Fibroblast of pulmonary artery (primary cell): ENCODE measurements at regions not wholly inside any gene's neighbourhood (a gene's known extent, or its start where the extent isn't known, plus 50 kb on each side); places are given as distances from the start of the nearest gene placed in this dataset.

Experiments used
- DNase-seq: peaks from one replicate; pipeline ENCODE4 v3.0.0-alpha.2; 2010; ENCODE audit warnings: low read depth
- H3K4me3 ChIP-seq: replicated peaks from 2 replicates; pipeline ENCODE4 v1.5.1; 2011; ENCODE audit warnings: low read depth, mild to moderate bottlenecking, control low read depth, low read length, moderate library complexity
- TF ChIP-seq, protein P1 (sequence below): IDR thresholded peaks from 2 replicates; pipeline ENCODE4 v1.5.1; 2011; ENCODE audit warnings: mild to moderate bottlenecking, control low read depth, low read length, inconsistent platforms; ENCODE audit errors: missing control alignments

DNA sequence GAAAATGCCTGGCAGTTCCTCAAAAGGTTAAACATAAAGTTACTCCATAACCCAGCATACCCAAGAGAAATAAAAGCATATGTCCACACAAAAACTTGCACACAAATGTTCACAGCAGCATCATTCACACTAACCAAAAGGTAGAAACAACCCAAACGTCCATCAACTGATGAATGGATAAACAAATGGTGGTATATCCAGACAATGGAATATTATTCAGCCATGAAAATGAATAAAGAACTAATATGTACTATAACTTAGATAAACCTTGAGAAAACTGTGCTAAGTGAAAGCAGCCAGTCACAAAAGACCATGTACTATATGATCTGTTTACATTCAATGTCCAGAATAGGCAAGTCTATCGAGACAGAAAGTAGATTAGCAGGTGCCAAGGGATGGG lies 60.4 kb downstream of the CAMK2N1 start:
- no peak overlapping the region for H3K4me3 ChIP-seq
- TF ChIP-seq, protein P1, sequence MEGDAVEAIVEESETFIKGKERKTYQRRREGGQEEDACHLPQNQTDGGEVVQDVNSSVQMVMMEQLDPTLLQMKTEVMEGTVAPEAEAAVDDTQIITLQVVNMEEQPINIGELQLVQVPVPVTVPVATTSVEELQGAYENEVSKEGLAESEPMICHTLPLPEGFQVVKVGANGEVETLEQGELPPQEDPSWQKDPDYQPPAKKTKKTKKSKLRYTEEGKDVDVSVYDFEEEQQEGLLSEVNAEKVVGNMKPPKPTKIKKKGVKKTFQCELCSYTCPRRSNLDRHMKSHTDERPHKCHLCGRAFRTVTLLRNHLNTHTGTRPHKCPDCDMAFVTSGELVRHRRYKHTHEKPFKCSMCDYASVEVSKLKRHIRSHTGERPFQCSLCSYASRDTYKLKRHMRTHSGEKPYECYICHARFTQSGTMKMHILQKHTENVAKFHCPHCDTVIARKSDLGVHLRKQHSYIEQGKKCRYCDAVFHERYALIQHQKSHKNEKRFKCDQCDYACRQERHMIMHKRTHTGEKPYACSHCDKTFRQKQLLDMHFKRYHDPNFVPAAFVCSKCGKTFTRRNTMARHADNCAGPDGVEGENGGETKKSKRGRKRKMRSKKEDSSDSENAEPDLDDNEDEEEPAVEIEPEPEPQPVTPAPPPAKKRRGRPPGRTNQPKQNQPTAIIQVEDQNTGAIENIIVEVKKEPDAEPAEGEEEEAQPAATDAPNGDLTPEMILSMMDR: no peak
- no peak for DNase-seq

DNA sequence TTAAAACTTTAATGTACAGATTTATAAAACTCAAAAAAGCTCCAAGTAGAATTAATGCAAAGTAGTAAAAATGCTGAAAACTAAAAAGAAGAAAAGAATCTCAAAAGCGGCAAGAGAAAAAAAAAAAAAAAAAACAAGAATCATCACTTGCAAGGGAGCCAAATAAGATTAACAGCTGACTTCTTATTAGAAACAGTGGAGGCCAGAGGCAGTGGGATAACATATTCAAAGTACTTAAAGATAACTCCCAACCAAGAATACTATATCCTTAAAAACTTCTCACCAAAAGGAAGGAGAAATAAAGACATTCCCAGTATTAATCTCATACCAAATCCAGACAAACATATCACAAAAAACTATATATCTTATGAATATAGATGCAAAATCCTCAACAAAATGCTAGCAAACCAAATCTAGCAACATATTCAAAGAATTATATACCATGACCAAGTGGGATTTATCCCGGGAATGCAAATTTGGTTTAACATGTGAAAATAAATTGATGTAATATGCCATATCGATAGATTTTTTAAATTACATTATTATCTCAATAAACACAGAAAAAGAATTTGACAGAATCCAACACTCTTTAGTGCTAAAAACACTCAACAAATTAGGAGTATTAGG lies 62.7 kb downstream of the CAMK2N1 start:
- TF ChIP-seq, protein P1: no peak
- no peak overlapping the region for H3K4me3 ChIP-seq
- no peak for DNase-seq

GRCh38 chr1:20421441-20421840 lies 64.6 kb downstream of the CAMK2N1 start:
- TF ChIP-seq, protein P1: no peak
- no peak for DNase-seq
- no peak overlapping the region for H3K4me3 ChIP-seq

DNA sequence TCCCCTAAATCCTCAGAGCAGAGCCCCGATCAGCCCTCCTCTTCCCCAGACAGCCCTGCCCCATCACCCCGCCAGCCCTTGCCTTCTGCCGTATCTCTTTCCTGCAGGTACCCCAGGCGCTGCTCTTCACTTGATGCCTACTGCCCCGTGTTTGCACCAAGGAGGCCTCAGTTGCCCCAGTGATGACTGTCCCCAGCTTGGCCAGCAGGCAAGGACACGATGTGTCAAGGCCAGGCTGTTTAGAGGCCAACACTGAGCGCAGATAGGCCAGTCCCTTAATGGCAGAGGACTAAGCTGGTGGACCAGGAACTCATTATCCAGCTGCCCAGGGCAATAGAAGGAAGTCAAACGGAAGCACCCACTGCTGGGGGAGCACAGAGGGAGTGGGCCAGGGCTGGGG lies 68.4 kb downstream of the CAMK2N1 start:
- H3K4me3 ChIP-seq: no peak overlapping the region

DNA sequence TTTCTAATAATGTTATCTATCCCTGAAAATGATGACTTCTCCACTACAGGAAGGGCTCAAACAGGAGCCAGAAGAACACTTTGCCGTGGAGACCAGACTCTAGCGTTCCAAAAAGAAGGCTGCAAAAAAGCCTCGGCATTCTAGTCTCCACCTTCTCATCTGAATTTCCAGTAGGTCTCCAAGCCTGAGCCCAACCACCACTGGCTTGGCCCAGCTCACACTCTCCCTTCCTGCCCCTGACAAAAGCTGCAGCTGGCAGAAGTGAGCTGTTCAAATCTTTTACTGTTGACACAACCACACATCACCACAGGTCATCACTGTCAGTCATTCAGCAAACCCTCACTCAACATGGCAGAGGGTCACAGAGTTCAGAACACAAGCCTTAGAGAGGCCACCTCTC lies 69.3 kb downstream of the CAMK2N1 start:
- H3K4me3 ChIP-seq: no peak overlapping the region
- TF ChIP-seq, protein P1: no peak
- no peak for DNase-seq

More for the DNA sequence above, 68.4 kb downstream of the CAMK2N1 start:
- no peak for DNase-seq
- TF ChIP-seq, protein P1: no peak

DNA sequence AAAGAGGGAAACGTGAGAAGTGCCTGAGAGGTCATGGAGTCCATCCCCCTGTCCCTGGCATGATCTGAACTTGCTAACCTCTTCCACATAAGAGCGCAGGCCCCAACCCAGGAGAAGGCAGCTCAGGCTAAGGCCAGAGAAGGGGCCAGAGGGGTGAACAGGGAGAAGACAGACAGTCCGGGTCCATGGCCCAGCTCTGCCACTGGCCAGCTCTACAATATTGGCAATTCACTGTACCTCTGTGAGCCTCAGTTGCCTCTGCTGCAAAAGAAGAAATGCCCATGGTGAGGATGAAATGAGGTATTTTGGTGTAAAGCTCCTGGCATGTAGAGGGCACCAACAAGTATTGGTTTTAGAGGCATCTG lies 72.3 kb downstream of the CAMK2N1 start:
- H3K4me3 ChIP-seq: no peak overlapping the region
- DNase-seq: no peak
- TF ChIP-seq, protein P1: no peak

GRCh38 chr1:20413136-20413775 lies 72.8 kb downstream of the CAMK2N1 start:
- no peak overlapping the region for H3K4me3 ChIP-seq
- no peak for DNase-seq
- TF ChIP-seq, protein P1: no peak
